Smooth muscle cell (in vitro differentiated cells): ENCODE measurements at regions not wholly inside any gene's neighbourhood (a gene's known extent, or its start where the extent isn't known, plus 50 kb on each side); places are given as distances from the start of the nearest gene placed in this dataset.
"Not testable (repeated sequence)": the region's sequence is repeated elsewhere in the genome, so short reads cannot be mapped to it uniquely, and the experiment has no call there.

Experiments
- DNase-seq: peaks from one replicate; lab custom pipeline; 2025; ENCODE audit not compliant: unreplicated experiment; lab: John Stamatoyannopoulos, UW
- H2AFZ ChIP-seq: fragments of 200-600 bp; sonication (generic); 2 replicates; pipeline ENCODE4 v1.6.0; 2016; ENCODE audit warnings: antibody characterized with exemption, low read depth, mild to moderate bottlenecking
- H3F3A ChIP-seq: fragments of 200-600 bp; sonication (generic); 2 replicates; pipeline ENCODE4 v1.6.0; 2017; ENCODE audit warnings: antibody characterized with exemption, low read depth
- H3K27ac ChIP-seq: fragments of 200-600 bp; sonication (generic); 2 replicates; pipeline ENCODE4 v1.5.1; 2016; ENCODE audit warnings: low read depth, mild to moderate bottlenecking
- H3K27me3 ChIP-seq: fragments of 200-600 bp; sonication (generic); 2 replicates; pipeline ENCODE4 v1.6.1; 2016; ENCODE audit warnings: low read depth, mild to moderate bottlenecking
- H3K36me3 ChIP-seq: fragments of 200-600 bp; sonication (generic); 2 replicates; pipeline ENCODE4 v1.5.1; 2016; ENCODE audit warnings: low read depth
- H3K4me1 ChIP-seq: fragments of 200-600 bp; sonication (generic); 2 replicates; pipeline ENCODE4 v1.5.1; 2016; ENCODE audit warnings: low read depth
- H3K4me2 ChIP-seq: fragments of 200-600 bp; sonication (generic); 2 replicates; pipeline ENCODE4 v1.6.0; 2016; ENCODE audit warnings: mild to moderate bottlenecking
- H3K4me3 ChIP-seq: fragments of 200-600 bp; sonication (generic); 2 replicates; pipeline ENCODE4 v1.5.1; 2016; ENCODE audit warnings: mild to moderate bottlenecking
- H3K79me2 ChIP-seq: fragments of 200-600 bp; sonication (generic); 2 replicates; pipeline ENCODE4 v1.6.0; 2016; ENCODE audit warnings: low read depth, mild to moderate bottlenecking
- H3K9ac ChIP-seq: fragments of 200-600 bp; sonication (generic); 2 replicates; pipeline ENCODE4 v1.6.0; 2016; ENCODE audit warnings: low read depth
- H3K9me3 ChIP-seq: fragments of 200-600 bp; sonication (generic); replicated peaks from 2 replicates; pipeline ENCODE4 v1.5.1; 2016; ENCODE audit warnings: low read depth
- H4K20me1 ChIP-seq: fragments of 200-600 bp; sonication (generic); 2 replicates; pipeline ENCODE4 v1.6.0; 2016; ENCODE audit warnings: low read depth
- CTCF ChIP-seq: fragments of 200-600 bp; sonication (generic); IDR thresholded peaks from 2 replicates; pipeline ENCODE4 v1.5.1; 2017; ENCODE audit warnings: borderline replicate concordance, mild to moderate bottlenecking, antibody characterized with exemption; ENCODE audit not compliant: insufficient read depth, poor library complexity, severe bottlenecking
- WGBS: methylation state at CpG from one replicate; pipeline ENCODE4 v1.1.7; 2016; ENCODE audit warnings: low lambda C conversion rate; 5-methylcytosine and 5-hydroxymethylcytosine counted together

- Histone ChIP-seq H3K4me3 (no peak overlapping the region), H3K9me3 (no peaks in the 10 kb centered on the region), H2AFZ (no peak overlapping the region), H3K36me3 (no peaks in the 10 kb centered on the region), H3K27me3 (no peaks in the 10 kb centered on the region), H3K79me2 (no peaks in the 10 kb centered on the region), H3K9ac (no peak overlapping the region), H4K20me1 (no peaks in the 10 kb centered on the region), H3F3A (peaks cover 4% of the 10 kb centered on the region), H3K4me1 (peaks cover 4% of the 10 kb centered on the region), H3K27ac (no peak overlapping the region), H3K4me2 (no peak overlapping the region)
- no peak for DNase-seq
- TF ChIP-seq CTCF = no peak
Observed at GRCh38 chr3:152147748-152148147, 121.0 kb upstream of the MBNL1 start.

GRCh38 chr3:152148579-152148978 lies 120.2 kb upstream of the MBNL1 start:
- WGBS = 82% methylated on average over 1 of the region's 1 CpG
- H3K4me3 ChIP-seq = no peak overlapping the region

GRCh38 chr3:152149832-152150231 lies 118.9 kb upstream of the MBNL1 start:
- Histone ChIP-seq H3K4me2 (peak overlapping the region; percentile 50), H3F3A (peaks cover 4% of the 10 kb centered on the region), H3K4me3 (no peak overlapping the region), H2AFZ (peak overlapping the region; percentile 86), H3K27ac (peak overlapping the region; percentile 87), H3K4me1 (peaks cover 4% of the 10 kb centered on the region), H3K9ac (peak overlapping the region; percentile 55), H3K27me3 (no peaks in the 10 kb centered on the region), H3K9me3 (no peaks in the 10 kb centered on the region), H3K79me2 (no peaks in the 10 kb centered on the region), H4K20me1 (no peaks in the 10 kb centered on the region), H3K36me3 (no peaks in the 10 kb centered on the region)
- WGBS = 30% methylated on average over 1 of the region's 1 CpG
- DNase-seq = no peak
- no peak for TF ChIP-seq CTCF

More at GRCh38 chr3:152148579-152148978, 120.2 kb upstream of the MBNL1 start:
- Histone ChIP-seq H3K4me2 (no peak overlapping the region), H2AFZ (no peak overlapping the region), H3K4me1 (peaks cover 4% of the 10 kb centered on the region), H3K79me2 (no peaks in the 10 kb centered on the region), H3F3A (peaks cover 4% of the 10 kb centered on the region), H3K9me3 (no peaks in the 10 kb centered on the region), H3K27me3 (no peaks in the 10 kb centered on the region), H3K27ac (no peak overlapping the region), H3K9ac (no peak overlapping the region), H3K36me3 (no peaks in the 10 kb centered on the region), H4K20me1 (no peaks in the 10 kb centered on the region)
- TF ChIP-seq CTCF = no peak
- no peak for DNase-seq

GRCh38 chr3:152151216-152151876 lies 117.4 kb upstream of the MBNL1 start:
- DNase-seq = no peak
- no peak overlapping the region for H3K9ac ChIP-seq
- no peaks in the 10 kb centered on the region for H3K36me3 ChIP-seq
- H3K4me1 ChIP-seq = peaks cover 4% of the 10 kb centered on the region
- no peaks in the 10 kb centered on the region for H3K79me2 ChIP-seq
- H4K20me1 ChIP-seq = no peaks in the 10 kb centered on the region
- peak overlapping the region; percentile 87 for H3K27ac ChIP-seq
- peaks cover 4% of the 10 kb centered on the region for H3F3A ChIP-seq
- H3K9me3 ChIP-seq = no peaks in the 10 kb centered on the region
- H3K4me2 ChIP-seq = peak overlapping the region; percentile 54
- WGBS = 45% methylated on average over 8 of the region's 8 CpGs
- H2AFZ ChIP-seq = peak overlapping the region; percentile 2
- no peak overlapping the region for H3K4me3 ChIP-seq
- H3K27me3 ChIP-seq = no peaks in the 10 kb centered on the region
- no peak for TF ChIP-seq CTCF

GRCh38 chr3:152151877-152152765 lies 116.6 kb upstream of the MBNL1 start:
- 93% methylated on average over 41 of the region's 42 CpGs for WGBS
- H3K4me3 ChIP-seq, H3K27me3 ChIP-seq, H3K79me2 ChIP-seq, H3K4me1 ChIP-seq, H4K20me1 ChIP-seq, H3K9me3 ChIP-seq, DNase-seq, H3K36me3 ChIP-seq, H3F3A ChIP-seq, H3K9ac ChIP-seq, H2AFZ ChIP-seq: not testable (repeated sequence)
- Histone ChIP-seq H3K4me2 (peak overlapping the region; percentile 54), H3K27ac (peak overlapping the region; percentile 87)
